RWPE1 (cell line): ENCODE measurements at regions not wholly inside any gene's neighbourhood (a gene's known extent, or its start where the extent isn't known, plus 50 kb on each side); places are given as distances from the start of the nearest gene placed in this dataset.

Source experiments
- CTCF ChIA-PET: fragments of 350-600 bp; sonication (Branson Sonifier 250); formaldehyde crosslinking; extraction: SDS; loops from one replicate; lab custom pipeline; 2021; lab: Yijun Ruan, JAX
- POLR2A ChIA-PET: fragments of 400-600 bp; formaldehyde crosslinking; extraction: SDS; loops from one replicate; lab custom pipeline; 2020; ENCODE audit warnings: antibody characterized with exemption; ENCODE audit not compliant: low non-redundant PET; lab: Yijun Ruan, JAX
- DNase-seq: peaks from one replicate; pipeline ENCODE4 v3.0.0; 2012; ENCODE audit warnings: low spot score
- H3K27ac ChIP-seq: fragments of 450-650 bp; 2 replicates; pipeline ENCODE4 v1.5.1; 2017
- TF ChIP-seq, protein P1 (sequence below): fragments of 450-650 bp; conservative IDR thresholded peaks from 2 replicates; pipeline ENCODE4 v1.5.1; 2017; ENCODE audit warnings: low read depth, mild to moderate bottlenecking

DNA sequence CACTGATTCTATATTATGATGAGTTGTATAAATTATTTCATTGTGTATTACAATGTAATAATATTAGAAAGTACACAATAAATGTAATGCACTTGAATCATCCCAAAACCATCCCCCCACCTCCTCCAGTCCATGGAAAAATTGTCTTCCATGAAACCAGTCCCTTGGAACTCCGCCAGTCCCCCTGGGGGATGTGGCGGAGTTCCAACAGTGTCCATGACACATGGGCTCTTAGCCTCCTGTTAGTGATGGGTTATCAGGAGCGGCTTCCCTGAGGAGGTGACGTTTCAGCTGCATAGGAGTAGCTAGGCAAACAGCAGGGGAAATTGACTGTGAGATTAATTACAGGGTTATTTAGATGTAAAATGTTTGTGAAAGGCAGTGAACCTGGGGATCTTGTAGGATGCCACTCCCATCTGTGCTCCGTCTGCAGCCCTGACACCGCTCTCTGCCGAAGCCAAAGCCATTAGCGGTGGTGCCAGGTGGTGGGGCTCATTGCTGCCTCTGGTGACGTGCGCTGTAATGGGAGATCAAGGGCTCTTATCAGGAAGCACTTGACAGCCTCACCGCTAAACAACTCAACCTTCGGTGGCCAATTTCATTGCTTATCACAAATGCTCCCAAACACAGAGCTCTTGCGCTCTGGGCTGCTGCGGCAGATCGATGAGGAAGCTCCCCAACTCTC is 81.6 kb upstream of the MC3R start:
- ChIA-PET POLR2A (no interaction called here), CTCF (interaction anchor here (0.7 kb wide), 1 partner anchor 431 kb away, joined by 5 read pairs; no protein-coding TSS in a partner anchor)

DNA sequence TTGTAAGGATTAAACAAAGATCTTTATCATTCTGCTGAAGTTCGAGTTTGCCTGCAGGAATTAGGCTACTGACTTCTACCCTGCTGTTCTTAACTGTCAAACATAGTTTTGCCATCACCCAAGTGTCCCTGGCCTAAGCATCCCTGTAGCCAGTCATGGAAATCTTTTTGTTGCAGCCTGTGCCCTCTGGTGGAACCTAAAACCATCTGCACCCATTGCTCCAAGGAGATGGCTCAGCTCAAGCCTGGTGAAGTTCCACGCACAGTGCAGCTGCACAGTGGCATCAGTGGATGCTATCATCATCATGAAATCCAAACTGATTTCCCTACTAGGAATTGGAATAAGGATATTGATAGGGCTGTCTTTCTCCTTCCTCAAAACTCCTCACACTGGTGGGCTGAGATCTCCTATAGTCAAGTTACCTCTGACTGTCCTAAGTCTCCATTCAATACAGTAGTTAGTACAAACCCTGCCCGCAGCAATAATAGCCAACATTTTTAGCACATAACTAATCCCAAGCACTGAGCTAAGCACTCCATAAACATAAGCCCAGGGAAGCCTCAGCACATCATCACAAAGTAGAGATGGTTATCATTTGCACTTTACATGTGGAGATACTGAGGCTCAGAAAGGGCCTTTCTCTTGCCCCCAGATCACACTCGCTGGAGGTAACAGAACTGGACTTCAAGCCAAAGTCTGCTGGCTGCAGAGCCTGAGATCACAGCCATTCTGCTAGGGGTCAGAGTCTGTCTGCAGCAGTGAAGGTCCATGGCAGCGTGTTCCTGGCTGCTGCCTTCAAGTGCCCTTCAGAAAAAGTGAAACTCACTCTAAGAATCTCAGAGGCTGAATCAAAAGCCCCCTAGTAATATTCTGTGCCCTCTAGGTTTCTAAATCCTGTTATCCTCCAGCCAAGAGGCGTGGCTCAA is 77.2 kb upstream of the MC3R start:
- no peak overlapping the region for H3K27ac ChIP-seq
- TF ChIP-seq, protein P1, sequence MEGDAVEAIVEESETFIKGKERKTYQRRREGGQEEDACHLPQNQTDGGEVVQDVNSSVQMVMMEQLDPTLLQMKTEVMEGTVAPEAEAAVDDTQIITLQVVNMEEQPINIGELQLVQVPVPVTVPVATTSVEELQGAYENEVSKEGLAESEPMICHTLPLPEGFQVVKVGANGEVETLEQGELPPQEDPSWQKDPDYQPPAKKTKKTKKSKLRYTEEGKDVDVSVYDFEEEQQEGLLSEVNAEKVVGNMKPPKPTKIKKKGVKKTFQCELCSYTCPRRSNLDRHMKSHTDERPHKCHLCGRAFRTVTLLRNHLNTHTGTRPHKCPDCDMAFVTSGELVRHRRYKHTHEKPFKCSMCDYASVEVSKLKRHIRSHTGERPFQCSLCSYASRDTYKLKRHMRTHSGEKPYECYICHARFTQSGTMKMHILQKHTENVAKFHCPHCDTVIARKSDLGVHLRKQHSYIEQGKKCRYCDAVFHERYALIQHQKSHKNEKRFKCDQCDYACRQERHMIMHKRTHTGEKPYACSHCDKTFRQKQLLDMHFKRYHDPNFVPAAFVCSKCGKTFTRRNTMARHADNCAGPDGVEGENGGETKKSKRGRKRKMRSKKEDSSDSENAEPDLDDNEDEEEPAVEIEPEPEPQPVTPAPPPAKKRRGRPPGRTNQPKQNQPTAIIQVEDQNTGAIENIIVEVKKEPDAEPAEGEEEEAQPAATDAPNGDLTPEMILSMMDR, result peak; percentile 39
- POLR2A ChIA-PET, result no interaction called here
- CTCF ChIA-PET, result interaction anchor here (0.6 to 1.0 kb wide), 4 partner anchors 22 to 1490 kb away, joined by 3 to 7 read pairs (median 3); no protein-coding TSS in a partner anchor
- peak; percentile 41 for DNase-seq

More for the DNA sequence above, 81.6 kb upstream of the MC3R start:
- no peak overlapping the region for H3K27ac ChIP-seq
- TF ChIP-seq, protein P1, result no peak
- DNase-seq, result no peak

DNA sequence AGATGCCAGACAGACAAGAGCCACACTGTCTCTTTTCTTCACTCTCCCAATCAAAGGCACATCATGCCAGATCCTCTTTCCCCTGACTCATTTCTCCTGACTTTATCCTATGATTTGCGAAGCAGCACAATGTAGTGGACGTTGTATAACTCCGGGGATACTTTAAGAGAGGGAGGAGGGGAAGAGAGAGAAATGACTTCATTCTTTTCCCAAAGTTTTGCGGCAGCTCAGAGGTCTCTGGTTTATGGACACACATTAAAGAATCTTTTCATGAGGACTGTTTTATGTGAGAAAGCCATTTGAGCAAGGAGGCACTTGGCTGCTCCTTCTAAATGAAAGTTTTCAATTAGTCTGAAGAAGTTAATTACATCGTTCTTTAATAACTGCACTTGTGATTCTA is 75.1 kb upstream of the MC3R start:
- no peak overlapping the region for H3K27ac ChIP-seq
- CTCF ChIA-PET, result no interaction called here
- DNase-seq, result no peak
- POLR2A ChIA-PET, result no interaction called here
- TF ChIP-seq, protein P1, result no peak

DNA sequence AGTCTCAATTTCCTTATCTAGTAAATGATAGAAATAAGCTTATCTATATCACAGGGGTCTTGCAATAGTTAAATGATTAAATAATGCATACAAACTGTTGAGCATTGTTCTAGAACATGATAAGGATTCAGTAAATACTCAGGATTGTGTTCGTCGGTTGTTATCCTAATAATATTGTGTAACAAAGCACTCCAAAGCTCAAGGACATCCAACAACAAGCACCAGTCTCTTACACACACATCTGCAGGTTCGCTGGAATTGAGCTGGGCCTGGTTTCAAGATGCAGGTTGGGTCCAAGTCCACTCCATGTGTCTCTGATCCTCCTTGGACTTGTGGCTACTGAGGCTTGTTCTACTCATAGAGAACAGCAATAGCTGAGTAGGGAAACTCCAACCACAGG is 74.1 kb upstream of the MC3R start:
- no peak overlapping the region for H3K27ac ChIP-seq
- ChIA-PET POLR2A (no interaction called here), CTCF (interaction anchor here (0.6 kb wide), 1 partner anchor 9 kb away, joined by 3 read pairs; no protein-coding TSS in a partner anchor)
- TF ChIP-seq, protein P1, result no peak
- no peak for DNase-seq

DNA sequence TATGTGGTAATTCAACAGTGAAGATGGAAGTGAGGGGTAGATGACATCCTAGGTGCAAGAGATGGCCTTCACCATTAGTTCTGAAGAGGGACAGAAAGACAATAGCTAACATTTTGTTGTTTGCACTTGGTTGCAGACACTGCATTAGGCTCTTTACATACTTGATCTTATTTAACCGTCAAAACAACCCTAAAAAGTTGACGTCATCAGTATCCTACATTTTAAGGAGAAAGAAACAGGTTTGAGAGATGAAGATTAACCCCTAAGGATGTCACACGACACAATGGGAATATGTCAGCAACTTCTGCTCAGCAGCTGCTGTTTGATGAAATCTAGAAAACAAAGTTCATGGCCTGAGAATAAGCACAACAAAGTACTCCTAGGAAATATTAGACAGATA is 72.6 kb upstream of the MC3R start:
- POLR2A ChIA-PET, result no interaction called here
- H3K27ac ChIP-seq, result no peak overlapping the region
- CTCF ChIA-PET, result no interaction called here
- no peak for DNase-seq
- TF ChIP-seq, protein P1, result no peak

DNA sequence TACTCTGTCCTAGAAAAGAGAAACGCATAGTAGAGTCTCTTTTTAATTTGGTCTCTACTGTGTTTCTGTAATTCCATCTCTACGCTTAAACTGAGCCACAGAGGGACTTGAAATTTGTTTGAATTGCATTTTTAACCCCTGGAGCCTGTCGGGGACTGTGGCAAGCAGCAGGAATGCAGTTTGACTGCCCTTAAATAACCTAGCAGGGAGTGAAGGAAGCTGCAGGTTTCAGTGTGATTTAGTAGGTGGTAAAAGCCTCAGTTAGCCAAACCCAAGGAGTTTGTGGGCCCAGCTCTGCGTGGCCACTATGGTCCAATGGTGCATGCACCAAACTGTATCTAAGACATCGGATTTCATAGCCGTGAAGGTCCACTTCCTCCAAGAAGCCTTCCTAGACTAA is 70.3 kb upstream of the MC3R start:
- DNase-seq, result no peak
- CTCF ChIA-PET, result interaction anchor here (0.6 to 1.1 kb wide), 3 partner anchors 640 to 1497 kb away, joined by 3 to 4 read pairs (median 3); no protein-coding TSS in a partner anchor
- no peak overlapping the region for H3K27ac ChIP-seq
- POLR2A ChIA-PET, result no interaction called here
- TF ChIP-seq, protein P1, result no peak
